ENCODE measurements at regions not wholly inside any gene's neighbourhood (a gene's known extent, or its start where the extent isn't known, plus 50 kb on each side); places are given as distances from the start of the nearest gene placed in this dataset.

DNA sequence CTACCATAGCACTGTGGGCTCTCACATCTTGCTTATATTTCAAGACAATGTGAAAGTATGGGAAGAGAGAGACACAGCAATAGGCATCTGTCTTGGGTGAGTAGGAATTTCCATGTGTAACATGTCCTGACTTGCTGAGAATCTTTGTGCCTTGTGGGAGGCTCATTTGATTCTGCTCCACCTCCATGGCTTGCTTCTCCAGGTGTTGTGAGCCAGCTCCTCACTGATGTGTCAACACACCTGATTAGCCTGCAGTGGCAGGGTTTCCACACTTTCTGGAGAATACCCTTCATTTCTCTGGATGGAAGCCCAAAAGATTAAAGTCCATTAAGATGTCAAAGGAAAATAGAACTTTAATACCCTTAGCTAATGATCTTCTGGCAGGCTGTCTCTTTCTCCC lies 613.6 kb downstream of the ZNF608 start:
- TF ChIP-seq POLR2AphosphoS5 (IDR thresholded peaks at IDR 0.05) (no peak), POLR2A (IDR thresholded peaks at IDR 0.05) (no peak)
- TF ChIP-seq, protein P1, sequence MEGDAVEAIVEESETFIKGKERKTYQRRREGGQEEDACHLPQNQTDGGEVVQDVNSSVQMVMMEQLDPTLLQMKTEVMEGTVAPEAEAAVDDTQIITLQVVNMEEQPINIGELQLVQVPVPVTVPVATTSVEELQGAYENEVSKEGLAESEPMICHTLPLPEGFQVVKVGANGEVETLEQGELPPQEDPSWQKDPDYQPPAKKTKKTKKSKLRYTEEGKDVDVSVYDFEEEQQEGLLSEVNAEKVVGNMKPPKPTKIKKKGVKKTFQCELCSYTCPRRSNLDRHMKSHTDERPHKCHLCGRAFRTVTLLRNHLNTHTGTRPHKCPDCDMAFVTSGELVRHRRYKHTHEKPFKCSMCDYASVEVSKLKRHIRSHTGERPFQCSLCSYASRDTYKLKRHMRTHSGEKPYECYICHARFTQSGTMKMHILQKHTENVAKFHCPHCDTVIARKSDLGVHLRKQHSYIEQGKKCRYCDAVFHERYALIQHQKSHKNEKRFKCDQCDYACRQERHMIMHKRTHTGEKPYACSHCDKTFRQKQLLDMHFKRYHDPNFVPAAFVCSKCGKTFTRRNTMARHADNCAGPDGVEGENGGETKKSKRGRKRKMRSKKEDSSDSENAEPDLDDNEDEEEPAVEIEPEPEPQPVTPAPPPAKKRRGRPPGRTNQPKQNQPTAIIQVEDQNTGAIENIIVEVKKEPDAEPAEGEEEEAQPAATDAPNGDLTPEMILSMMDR (IDR thresholded peaks at IDR 0.05 in 8 of 11, conservative IDR thresholded peaks at IDR 0.05 in 3 of 11): no peak

DNA sequence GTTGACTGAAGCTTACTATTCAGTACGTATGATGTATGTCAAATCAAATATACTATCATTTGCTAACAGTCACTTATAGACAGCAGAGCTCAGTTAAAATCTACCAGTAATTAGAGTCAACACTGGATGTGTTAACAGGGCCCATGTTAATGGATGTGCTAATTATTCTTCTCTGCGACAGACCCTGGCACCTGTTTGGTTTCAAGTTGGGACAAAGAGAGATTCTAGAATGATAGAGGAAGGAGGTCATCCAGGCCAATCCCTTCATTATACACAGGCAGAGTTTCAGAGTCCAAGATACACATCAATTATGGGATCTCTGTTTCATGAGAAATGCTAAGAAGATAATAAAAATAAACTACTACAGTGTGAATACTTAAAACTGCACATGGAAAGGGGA lies 615.0 kb downstream of the ZNF608 start:
- no peak overlapping the region for H3K27ac ChIP-seq
- no peak for DNase-seq
- no peak overlapping the region for H3K4me3 ChIP-seq
- no peaks in the 10 kb centered on the region for H3K36me3 ChIP-seq
- TF ChIP-seq POLR2A (IDR thresholded peaks at IDR 0.05) (no peak), POLR2AphosphoS5 (IDR thresholded peaks at IDR 0.05) (no peak)
- TF ChIP-seq, protein P1 (IDR thresholded peaks at IDR 0.05 in 8 of 11, conservative IDR thresholded peaks at IDR 0.05 in 3 of 11): no peak
- intact Hi-C loops (cut with DNase I; ENCODE audit: low total_unique reads): no loop called here
- peaks cover 0 to 7% (median 0%) of the 10 kb centered on the region in 8 donors for H3K9me3 ChIP-seq
- H3K4me1 ChIP-seq: no peaks in the 10 kb centered on the region
- H3K27me3 ChIP-seq (replicated peaks in 1 of 7): no peaks in the 10 kb centered on the region
- 91 to 98% (median 93%) methylated on average over 2 of the region's 2 CpGs for WGBS, 5 donors

More for the DNA sequence above, 613.6 kb downstream of the ZNF608 start:
- Histone ChIP-seq H3K4me3 (no peak overlapping the region), H3K27ac (no peak overlapping the region), H3K9me3 (peaks cover 0 to 7% (median 0%) of the 10 kb centered on the region in 8 donors), H3K4me1 (no peaks in the 10 kb centered on the region), H3K36me3 (no peaks in the 10 kb centered on the region), H3K27me3 (replicated peaks in 1 of 7) (no peaks in the 10 kb centered on the region)
- intact Hi-C loops (cut with DNase I; ENCODE audit: low total_unique reads): no loop called here
- no peak for DNase-seq

DNA sequence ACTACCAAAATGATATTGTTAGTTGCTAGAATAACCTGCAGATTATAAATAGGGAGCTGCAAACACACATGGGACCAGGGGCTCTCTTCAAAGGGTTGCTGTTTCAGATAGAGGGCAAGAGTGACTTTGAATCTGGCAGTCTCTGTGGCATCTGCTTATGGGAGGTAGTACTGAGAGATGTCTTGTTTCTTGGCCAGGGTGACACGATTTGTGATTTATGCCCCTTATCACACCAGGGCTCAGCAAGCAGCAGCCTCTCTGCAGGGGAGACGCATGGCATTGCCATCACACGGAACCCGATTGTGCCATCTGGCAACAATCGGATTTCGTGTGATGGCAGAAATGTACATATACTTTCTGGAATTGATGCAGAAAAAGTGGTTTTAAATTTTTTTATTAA lies 615.6 kb downstream of the ZNF608 start:
- no peaks in the 10 kb centered on the region for H3K27me3 ChIP-seq (replicated peaks in 1 of 7)
- H3K4me1 ChIP-seq: no peaks in the 10 kb centered on the region
- peaks cover 0 to 4% (median 0%) of the 10 kb centered on the region in 8 donors for H3K9me3 ChIP-seq
- no peaks in the 10 kb centered on the region for H3K36me3 ChIP-seq
- no peak for DNase-seq
- H3K27ac ChIP-seq: no peak overlapping the region
- intact Hi-C loops (cut with DNase I; ENCODE audit: low total_unique reads): no loop called here
- TF ChIP-seq POLR2A (IDR thresholded peaks at IDR 0.05) (no peak), POLR2AphosphoS5 (IDR thresholded peaks at IDR 0.05) (no peak)
- TF ChIP-seq, protein P1 (IDR thresholded peaks at IDR 0.05 in 8 of 11, conservative IDR thresholded peaks at IDR 0.05 in 3 of 11): no peak
- WGBS, 5 donors: 81 to 98% (median 87%) methylated on average over 6 of the region's 6 CpGs
- no peak overlapping the region for H3K4me3 ChIP-seq

DNA sequence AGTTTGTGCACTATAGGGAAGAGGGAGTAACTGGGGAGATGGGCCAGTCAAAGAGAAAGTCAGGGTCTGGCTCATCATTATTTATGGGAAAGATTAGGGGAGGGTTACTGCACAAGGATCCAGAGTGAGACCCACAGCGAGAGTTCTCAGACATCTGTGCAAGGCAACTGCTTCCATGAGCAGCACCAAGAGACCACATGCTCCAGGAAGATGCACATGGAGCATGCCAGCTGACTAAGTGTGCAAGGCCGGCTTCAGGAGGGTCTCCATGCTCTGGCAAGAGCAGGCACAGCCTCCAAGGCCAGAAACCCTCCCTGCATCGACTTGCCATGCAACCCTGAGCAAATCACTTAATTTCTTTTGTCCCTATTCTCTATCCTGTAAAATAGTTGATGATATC lies 616.9 kb downstream of the CSNK1G3 start:
- no peak for DNase-seq
- H3K4me3 ChIP-seq: no peak overlapping the region
- no peaks in the 10 kb centered on the region for H3K36me3 ChIP-seq
- 68 to 94% (median 89%) methylated on average over 3 of the region's 3 CpGs for WGBS, 5 donors
- TF ChIP-seq POLR2A (IDR thresholded peaks at IDR 0.05) (no peak), POLR2AphosphoS5 (IDR thresholded peaks at IDR 0.05) (no peak)
- TF ChIP-seq, protein P1 (IDR thresholded peaks at IDR 0.05 in 8 of 11, conservative IDR thresholded peaks at IDR 0.05 in 3 of 11): no peak
- no peaks in the 10 kb centered on the region for H3K27me3 ChIP-seq (replicated peaks in 1 of 7)
- intact Hi-C loops (cut with DNase I; ENCODE audit: low total_unique reads): no loop called here
- H3K9me3 ChIP-seq: no peaks in the 10 kb centered on the region
- H3K4me1 ChIP-seq: no peaks in the 10 kb centered on the region
- no peak overlapping the region for H3K27ac ChIP-seq

All from spleen (tissue), 11 donors.